HG03575 (cell line): ENCODE measurements at regions not wholly inside any gene's neighbourhood (a gene's known extent, or its start where the extent isn't known, plus 50 kb on each side); places are given as distances from the start of the nearest gene placed in this dataset.

ENCODE experiments used
- ATAC-seq: cut with Tn5 transposase; IDR thresholded peaks from one replicate; pipeline ENCODE4 v1.9.1; 2021; ENCODE audit not compliant: unreplicated experiment, insufficient number of reproducible peaks, low FRiP score; ENCODE audit errors: extremely low read depth

- no peak for ATAC-seq
Observed at GRCh38 chr3:193933451-193933850, 202.5 kb upstream of the HES1 start.

DNA sequence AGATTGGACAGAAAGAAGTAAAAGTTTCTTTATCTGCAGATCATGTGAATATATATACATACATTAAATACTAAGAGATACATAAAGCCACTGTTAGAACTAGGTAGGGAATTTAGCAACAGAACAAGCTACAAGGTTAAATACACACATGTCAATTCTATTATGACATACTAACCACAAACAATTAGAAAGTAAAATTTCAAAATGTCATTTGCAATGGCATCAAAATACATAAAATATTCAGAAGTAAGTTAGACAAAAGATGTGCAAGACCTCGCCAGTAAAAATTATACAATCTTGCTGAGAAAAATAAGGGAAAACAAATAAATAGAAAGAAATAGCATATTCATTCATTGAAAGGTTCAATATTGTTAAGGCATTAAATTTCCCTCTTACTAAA is 200.0 kb upstream of the HES1 start:
- no peak for ATAC-seq

DNA sequence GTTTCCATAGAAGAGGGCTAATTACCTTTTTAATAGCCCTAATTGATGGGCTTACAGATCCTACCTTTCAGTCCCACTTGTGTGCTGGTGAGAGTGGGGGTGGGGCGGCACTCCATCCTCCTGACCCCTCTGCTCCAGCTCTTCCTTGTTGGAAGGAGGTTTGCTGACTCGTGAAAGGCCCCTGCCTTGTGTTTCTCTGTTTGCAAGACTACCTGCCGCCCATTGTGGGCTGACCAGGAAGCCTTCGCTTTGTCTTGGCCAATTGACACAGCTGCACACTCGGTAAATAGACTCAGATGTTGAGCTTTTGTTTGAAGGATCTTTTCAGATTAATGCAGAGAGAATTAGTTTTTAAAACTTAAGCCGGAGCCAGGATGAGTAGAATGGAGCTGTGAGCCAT is 197.3 kb upstream of the HES1 start:
- ATAC-seq: no peak

GRCh38 chr3:193939527-193939926 is 196.4 kb upstream of the HES1 start:
- ATAC-seq: no peak

DNA sequence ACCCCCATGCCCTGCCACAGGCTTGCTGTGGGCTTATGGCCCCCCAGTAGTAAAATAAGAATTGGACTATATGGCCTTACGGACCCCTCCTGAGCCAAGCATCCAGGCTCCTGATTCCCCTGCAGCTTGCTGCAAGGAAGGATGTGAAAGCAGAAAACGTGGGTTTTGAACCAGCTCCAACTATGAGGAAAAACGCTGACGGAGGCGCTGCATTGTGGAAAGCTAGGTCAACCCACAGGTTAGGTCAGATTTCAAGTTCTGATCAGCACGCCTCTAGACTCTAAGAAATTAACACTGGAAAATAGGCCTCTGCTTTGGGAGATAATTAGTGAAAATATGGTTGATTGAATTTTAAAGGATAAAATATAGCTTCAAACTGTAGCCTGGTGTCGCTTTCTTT is 195.4 kb upstream of the HES1 start:
- ATAC-seq: no peak

GRCh38 chr3:193941486-193941885 is 194.5 kb upstream of the HES1 start:
- ATAC-seq: no peak

- ATAC-seq: no peak
Observed at GRCh38 chr3:193942516-193943055, 193.4 kb upstream of the HES1 start.

DNA sequence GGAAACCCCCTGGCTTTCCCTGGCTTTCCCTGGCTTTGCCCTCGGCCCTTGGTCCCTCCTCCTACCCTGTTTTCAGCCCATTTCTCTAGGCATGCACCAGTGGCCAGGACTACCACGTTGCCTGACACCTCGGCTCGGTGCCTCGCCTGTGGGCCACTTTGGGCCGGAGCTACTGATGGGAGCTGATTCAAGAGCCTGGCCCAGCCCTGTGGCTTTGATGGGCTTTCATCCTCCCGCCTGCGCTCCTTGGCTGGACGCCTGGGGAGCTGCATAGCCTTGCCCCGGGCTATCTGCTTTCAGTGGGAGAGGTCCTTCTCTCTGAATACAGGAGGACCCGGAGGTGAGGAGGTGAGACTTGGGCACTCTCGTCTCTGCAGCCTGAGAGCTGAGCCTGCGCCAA is 192.7 kb upstream of the HES1 start:
- no peak for ATAC-seq

- ATAC-seq: no peak
Observed at GRCh38 chr3:193943851-193944517, 192.0 kb upstream of the HES1 start.

GRCh38 chr3:193944518-193944884 is 191.4 kb upstream of the HES1 start:
- ATAC-seq: no peak

- no peak for ATAC-seq
Observed at GRCh38 chr3:193945143-193945542, 190.8 kb upstream of the HES1 start.

- no peak for ATAC-seq
Observed at GRCh38 chr3:193946945-193947344, 189.0 kb upstream of the HES1 start.

DNA sequence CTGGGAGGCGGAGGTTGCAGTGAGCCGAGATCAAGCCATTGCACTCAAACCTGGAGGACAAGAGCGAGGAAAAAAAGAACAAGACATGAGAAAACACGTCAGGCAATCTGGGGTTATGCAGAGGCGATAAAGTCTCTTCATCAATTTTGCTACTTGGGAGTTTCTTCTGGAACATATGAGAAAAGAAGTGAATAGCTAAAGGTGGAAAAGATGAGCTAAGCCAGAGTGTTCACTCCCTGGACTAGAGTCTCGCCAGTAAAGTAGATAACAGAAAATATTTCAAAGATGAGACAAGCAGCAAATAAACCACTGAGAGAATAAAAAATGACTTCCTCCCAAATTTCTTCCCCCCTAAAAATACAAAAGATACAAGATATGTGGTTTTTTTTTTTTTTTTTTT is 188.4 kb upstream of the HES1 start:
- no peak for ATAC-seq

DNA sequence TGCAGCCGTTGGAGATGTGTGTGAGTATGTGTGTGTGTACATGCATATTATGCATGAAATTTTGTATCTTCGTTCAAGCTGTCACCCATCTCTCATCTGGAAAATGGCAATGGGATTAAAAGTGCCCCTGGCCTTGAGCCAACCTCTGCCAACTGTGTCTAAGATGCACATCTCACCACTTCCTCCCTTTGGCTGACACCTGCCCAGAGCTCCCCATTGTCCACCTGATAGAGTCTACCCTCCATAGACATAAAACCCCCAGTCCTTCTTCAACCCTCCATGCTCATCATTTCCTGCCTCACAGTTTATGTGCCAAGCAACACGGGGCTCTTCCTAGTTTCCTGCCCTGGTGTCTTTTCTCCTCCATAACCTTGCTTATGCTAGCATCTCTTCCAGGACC is 187.5 kb upstream of the HES1 start:
- no peak for ATAC-seq

GRCh38 chr3:193951859-193952258 is 184.1 kb upstream of the HES1 start:
- no peak for ATAC-seq

GRCh38 chr3:193954752-193955151 is 181.2 kb upstream of the HES1 start:
- ATAC-seq: no peak

GRCh38 chr3:193955719-193956118 is 180.2 kb upstream of the HES1 start:
- ATAC-seq: no peak

DNA sequence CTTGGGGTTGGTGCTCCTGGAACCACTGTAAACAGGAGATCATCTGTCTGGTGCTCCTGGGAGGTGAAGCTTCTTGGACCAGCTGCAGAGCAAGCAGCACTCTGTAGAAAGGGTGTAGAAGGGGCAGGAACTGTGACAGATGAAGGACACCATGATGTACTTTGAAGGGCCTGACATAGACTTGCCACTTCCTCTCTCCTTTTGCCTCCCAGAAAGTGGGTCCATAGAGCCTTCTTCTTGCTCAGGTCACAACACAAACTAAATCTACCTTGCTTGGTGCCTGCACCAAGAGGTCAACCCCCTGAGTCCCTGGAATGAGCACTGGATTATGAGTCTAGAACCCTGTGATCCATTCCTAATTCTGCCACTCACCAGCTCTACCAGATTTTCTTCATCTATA is 176.1 kb upstream of the HES1 start:
- no peak for ATAC-seq

DNA sequence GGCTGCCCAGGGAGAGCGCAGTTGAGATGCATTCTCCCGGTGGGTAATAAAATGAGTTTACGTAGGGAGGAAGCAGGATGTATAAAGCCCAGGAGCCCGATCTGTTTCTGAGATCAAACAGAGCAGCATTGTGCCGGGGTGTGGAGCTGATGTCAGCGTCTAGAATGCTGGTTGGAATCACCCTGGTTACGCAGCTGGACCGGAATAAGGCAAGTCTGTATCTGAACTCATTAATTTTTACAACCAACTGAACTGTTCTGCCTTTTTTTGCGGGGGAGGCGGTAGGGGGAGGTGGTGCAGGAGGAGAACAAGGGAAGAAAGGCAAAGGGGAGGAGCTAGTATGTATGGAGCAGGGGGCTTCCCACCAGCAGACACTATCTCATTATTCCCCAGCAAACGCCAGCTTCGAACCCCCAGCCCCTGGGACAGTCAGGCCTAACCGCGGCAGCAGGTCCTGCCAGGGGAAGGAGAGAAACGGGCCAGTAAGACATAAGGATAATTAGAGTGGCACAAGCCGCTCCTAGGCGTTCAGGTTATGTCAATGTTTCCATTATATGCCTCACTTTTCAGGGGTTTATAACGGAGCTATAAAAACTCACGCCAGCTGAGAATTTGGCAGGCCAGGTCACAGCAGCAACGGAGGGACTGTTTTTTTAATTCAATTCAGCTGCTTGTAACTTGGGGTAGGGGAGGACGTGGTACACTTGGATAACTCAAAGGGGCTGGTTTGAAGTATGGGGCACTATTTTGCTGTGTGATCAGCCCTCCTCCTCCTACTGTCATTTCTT is 175.3 kb upstream of the HES1 start:
- ATAC-seq: no peak

DNA sequence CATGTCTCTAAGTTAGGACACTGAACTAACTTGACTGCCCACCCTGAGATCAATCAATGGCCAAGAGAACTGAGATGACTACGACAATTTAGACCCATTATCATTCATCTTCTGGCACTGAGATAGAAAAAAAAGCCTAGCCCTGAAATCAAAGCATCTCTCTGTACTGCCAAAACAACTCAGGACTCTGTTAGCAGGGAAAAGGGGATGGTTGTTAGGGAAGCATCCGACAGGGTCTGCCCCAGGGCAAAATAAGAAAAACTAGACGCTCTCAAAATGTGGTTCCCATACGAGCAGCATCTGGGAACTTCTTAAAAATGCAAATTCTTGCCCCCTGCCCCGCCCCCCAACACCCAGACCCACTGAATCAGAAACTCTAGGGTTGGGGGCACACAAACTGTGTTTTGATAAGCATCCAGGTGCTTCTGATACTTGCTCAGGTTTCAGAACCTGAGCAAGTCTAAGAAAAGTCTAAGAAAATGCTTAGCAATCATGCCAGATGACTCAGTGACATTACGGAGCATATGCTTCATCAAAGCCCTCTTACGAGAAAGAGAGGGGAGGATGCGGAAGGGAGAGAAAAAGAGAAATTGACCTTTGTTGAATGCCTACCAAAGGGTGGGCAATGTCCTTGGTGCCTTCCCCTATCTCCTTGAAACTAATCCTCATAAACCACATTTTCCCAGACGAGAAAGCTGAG is 172.8 kb upstream of the HES1 start:
- ATAC-seq: no peak
